Keratinocyte (primary cell): ENCODE measurements at regions not wholly inside any gene's neighbourhood (a gene's known extent, or its start where the extent isn't known, plus 50 kb on each side); places are given as distances from the start of the nearest gene placed in this dataset.

ENCODE experiments used
- DNase-seq: peaks from one replicate; pipeline ENCODE4 v3.0.0-alpha.2; 2011; ENCODE audit warnings: low read depth, missing footprints, low spot score
- FAIRE-seq: peaks from 2 replicates; lab custom pipeline; 2011; peaks lifted over from hg19 to GRCh38; lab: Jason Lieb, UNC
- H2AFZ ChIP-seq: 2 replicates; pipeline ENCODE4 v1.6.0; 2012; ENCODE audit warnings: low read length, control low read depth, inconsistent platforms; ENCODE audit not compliant: control insufficient read depth
- H3K27ac ChIP-seq: 2 replicates; pipeline ENCODE4 v1.5.1; 2011; ENCODE audit warnings: low read length; ENCODE audit not compliant: control insufficient read depth, insufficient read depth
- H3K27me3 ChIP-seq: 3 replicates; pipeline ENCODE4 v1.6.0; 2011; ENCODE audit warnings: low read length; ENCODE audit not compliant: control insufficient read depth, insufficient read depth; ENCODE audit errors: extremely low read depth
- H3K36me3 ChIP-seq, 2 experiments: 2 replicates in 1 of 2; 3 replicates in 1 of 2; pipeline ENCODE4 v1.5.1; 2011; ENCODE audit warnings: low read length in 2 of 2, mild to moderate bottlenecking in 1 of 2; ENCODE audit not compliant: control insufficient read depth in 2 of 2, insufficient read depth in 2 of 2; ENCODE audit errors: extremely low read depth in 1 of 2
- H3K4me1 ChIP-seq: 3 replicates; pipeline ENCODE4 v1.5.1; 2011; ENCODE audit warnings: low read length; ENCODE audit not compliant: control insufficient read depth, insufficient read depth; ENCODE audit errors: extremely low read depth
- H3K4me2 ChIP-seq: 3 replicates; pipeline ENCODE4 v1.6.0; 2011; ENCODE audit warnings: low read depth, low read length; ENCODE audit not compliant: control insufficient read depth, insufficient read depth; ENCODE audit errors: extremely low read depth
- H3K4me3 ChIP-seq, 3 experiments: fragments of 200-600 bp in 1 of 3; sonication (generic) in 1 of 3; 2 replicates in 2 of 3; 3 replicates in 1 of 3; pipeline ENCODE4 v1.5.1; 2011 to 2016; ENCODE audit warnings: low read length in 3 of 3, mild to moderate bottlenecking in 3 of 3, control low read depth in 2 of 3, inconsistent platforms in 1 of 3, low read depth in 1 of 3, mixed read lengths in 1 of 3, mixed run types in 1 of 3, moderate library complexity in 1 of 3; ENCODE audit not compliant: control insufficient read depth in 2 of 3, insufficient read depth in 2 of 3; ENCODE audit errors: extremely low read depth in 1 of 3
- H3K79me2 ChIP-seq: 2 replicates; pipeline ENCODE4 v1.6.0; 2012; ENCODE audit warnings: low read length; ENCODE audit not compliant: control insufficient read depth, insufficient read depth
- H3K9ac ChIP-seq: 3 replicates; pipeline ENCODE4 v1.6.0; 2011; ENCODE audit warnings: low read length; ENCODE audit not compliant: control insufficient read depth, insufficient read depth; ENCODE audit errors: extremely low read depth
- H3K9me1 ChIP-seq: 3 replicates; pipeline ENCODE4 v1.6.0; 2011; ENCODE audit warnings: low read length; ENCODE audit not compliant: control insufficient read depth, insufficient read depth; ENCODE audit errors: extremely low read depth
- H3K9me3 ChIP-seq: 2 replicates; pipeline ENCODE4 v1.5.1; 2012; ENCODE audit warnings: low read depth, low read length; ENCODE audit not compliant: control insufficient read depth
- H4K20me1 ChIP-seq: 3 replicates; pipeline ENCODE4 v1.6.0; 2011; ENCODE audit warnings: low read length; ENCODE audit not compliant: control insufficient read depth, insufficient read depth; ENCODE audit errors: extremely low read depth
- CTCF ChIP-seq, 3 experiments: IDR thresholded peaks in 1 of 3; conservative IDR thresholded peaks in 1 of 3; optimal IDR thresholded peaks in 1 of 3; 2 replicates in 2 of 3; 3 replicates in 1 of 3; pipeline versions ENCODE3 to v1.5.1; 2011; ENCODE audit warnings: low read length in 3 of 3, mild to moderate bottlenecking in 3 of 3, moderate library complexity in 2 of 3, control low read depth in 1 of 3, inconsistent platforms in 1 of 3; ENCODE audit not compliant: insufficient read depth in 2 of 3; ENCODE audit errors: extremely low read depth in 1 of 3
- EZH2 ChIP-seq: IDR thresholded peaks from one replicate; pipeline ENCODE4 v1.6.1; 2012; ENCODE audit warnings: inconsistent platforms, mild to moderate bottlenecking, low read length, moderate library complexity
- dilution Hi-C: fragments of 300-500 bp; cut with MboI; formaldehyde crosslinking; loops from one replicate; pipeline ENCODE4 v1.7.0; 2020; ENCODE audit warnings: low sequenced_read_pairs; ENCODE audit not compliant: extremely low pct_ligation_motif_present

- H2AFZ ChIP-seq: no peak overlapping the region
- no peak overlapping the region for H3K4me3 ChIP-seq
- no peaks in the 10 kb centered on the region for H3K4me1 ChIP-seq
- dilution Hi-C loops: no loop called here
- FAIRE-seq: no peak
- no peaks in the 10 kb centered on the region for H3K27me3 ChIP-seq
- no peak overlapping the region for H3K9ac ChIP-seq
- H3K79me2 ChIP-seq: no peaks in the 10 kb centered on the region
- no peaks in the 10 kb centered on the region for H3K9me1 ChIP-seq
- H3K36me3 ChIP-seq: no peaks in the 10 kb centered on the region
- H4K20me1 ChIP-seq: no peaks in the 10 kb centered on the region
- DNase-seq: no peak
- H3K4me2 ChIP-seq: no peak overlapping the region
- no peak overlapping the region for H3K27ac ChIP-seq
- TF ChIP-seq CTCF (optimal IDR thresholded peaks at IDR 0.05 in 1 of 3, IDR thresholded peaks at IDR 0.05 in 1 of 3, conservative IDR thresholded peaks at IDR 0.05 in 1 of 3; ENCODE audit: extremely low read depth in 1 of 3, insufficient read depth in 2 of 3, low read length in 3 of 3) (no peak), EZH2 (no peak)
- H3K9me3 ChIP-seq: no peaks in the 10 kb centered on the region
Observed at GRCh38 chr4:34643476-34643875, 1600.8 kb downstream of the ARAP2 start.

GRCh38 chr4:34644579-34645115 is 1599.7 kb downstream of the ARAP2 start:
- no peak overlapping the region for H3K9ac ChIP-seq
- no peaks in the 10 kb centered on the region for H3K36me3 ChIP-seq
- FAIRE-seq (no peak), DNase-seq (no peak)
- no peak overlapping the region for H3K4me3 ChIP-seq
- dilution Hi-C loops: no loop called here
- H3K79me2 ChIP-seq: no peaks in the 10 kb centered on the region
- H3K4me2 ChIP-seq: no peak overlapping the region
- no peak for TF ChIP-seq CTCF (optimal IDR thresholded peaks at IDR 0.05 in 1 of 3, IDR thresholded peaks at IDR 0.05 in 1 of 3, conservative IDR thresholded peaks at IDR 0.05 in 1 of 3; ENCODE audit: extremely low read depth in 1 of 3, insufficient read depth in 2 of 3, low read length in 3 of 3)
- no peak for TF ChIP-seq EZH2
- H2AFZ ChIP-seq: no peak overlapping the region
- H3K9me1 ChIP-seq: no peaks in the 10 kb centered on the region
- no peaks in the 10 kb centered on the region for H3K27me3 ChIP-seq
- H3K27ac ChIP-seq: no peak overlapping the region
- H4K20me1 ChIP-seq: no peaks in the 10 kb centered on the region
- H3K4me1 ChIP-seq: no peaks in the 10 kb centered on the region
- H3K9me3 ChIP-seq: no peaks in the 10 kb centered on the region
